ENCODE measurements at regions not wholly inside any gene's neighbourhood (a gene's known extent, or its start where the extent isn't known, plus 50 kb on each side); places are given as distances from the start of the nearest gene placed in this dataset.

DNA sequence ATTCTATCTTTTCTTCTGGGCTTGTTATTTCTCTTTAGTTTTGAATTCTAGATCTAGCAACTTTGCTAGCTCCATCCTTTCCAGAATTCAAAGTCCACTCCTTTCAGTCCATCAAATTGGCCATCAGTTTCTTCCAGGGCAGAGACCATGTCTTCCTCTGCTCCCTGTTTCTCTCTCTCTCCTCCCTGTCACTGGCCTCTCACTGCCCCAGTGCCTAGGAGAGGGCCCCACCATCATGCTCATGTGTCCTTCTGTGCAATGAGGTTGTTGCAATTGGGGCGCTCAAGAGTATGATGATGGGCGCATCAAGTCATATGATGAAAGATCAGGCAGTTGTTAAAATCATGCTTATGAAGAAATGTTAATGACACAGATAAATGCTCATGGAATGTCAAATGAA lies 159.2 kb upstream of the HS6ST1 start:
- no peak overlapping the region for H3K27ac ChIP-seq (ENCODE audit: low read depth, low read length)
- no peaks in the 10 kb centered on the region for H3K36me3 ChIP-seq (ENCODE audit: low read length)
- no peaks in the 10 kb centered on the region for H4K20me1 ChIP-seq (ENCODE audit: low read depth, low read length)
- no peak overlapping the region for H3K9ac ChIP-seq (ENCODE audit: low read length)
- H3K27me3 ChIP-seq (ENCODE audit: low read length), result no peaks in the 10 kb centered on the region
- no peak overlapping the region for H3K4me2 ChIP-seq (ENCODE audit: low read depth, low read length, poor library complexity, severe bottlenecking)
- H3K79me2 ChIP-seq (ENCODE audit: insufficient read depth, low read length), result no peaks in the 10 kb centered on the region
- H3K4me3 ChIP-seq (ENCODE audit: insufficient read depth, low read length, poor library complexity, severe bottlenecking), result no peak overlapping the region
- H3K9me3 ChIP-seq (ENCODE audit: insufficient read depth, low read length), result no peaks in the 10 kb centered on the region
- no peak for TF ChIP-seq EZH2phosphoT487 (conservative IDR thresholded peaks at IDR 0.05; ENCODE audit: low read length)
- TF ChIP-seq, protein P1, sequence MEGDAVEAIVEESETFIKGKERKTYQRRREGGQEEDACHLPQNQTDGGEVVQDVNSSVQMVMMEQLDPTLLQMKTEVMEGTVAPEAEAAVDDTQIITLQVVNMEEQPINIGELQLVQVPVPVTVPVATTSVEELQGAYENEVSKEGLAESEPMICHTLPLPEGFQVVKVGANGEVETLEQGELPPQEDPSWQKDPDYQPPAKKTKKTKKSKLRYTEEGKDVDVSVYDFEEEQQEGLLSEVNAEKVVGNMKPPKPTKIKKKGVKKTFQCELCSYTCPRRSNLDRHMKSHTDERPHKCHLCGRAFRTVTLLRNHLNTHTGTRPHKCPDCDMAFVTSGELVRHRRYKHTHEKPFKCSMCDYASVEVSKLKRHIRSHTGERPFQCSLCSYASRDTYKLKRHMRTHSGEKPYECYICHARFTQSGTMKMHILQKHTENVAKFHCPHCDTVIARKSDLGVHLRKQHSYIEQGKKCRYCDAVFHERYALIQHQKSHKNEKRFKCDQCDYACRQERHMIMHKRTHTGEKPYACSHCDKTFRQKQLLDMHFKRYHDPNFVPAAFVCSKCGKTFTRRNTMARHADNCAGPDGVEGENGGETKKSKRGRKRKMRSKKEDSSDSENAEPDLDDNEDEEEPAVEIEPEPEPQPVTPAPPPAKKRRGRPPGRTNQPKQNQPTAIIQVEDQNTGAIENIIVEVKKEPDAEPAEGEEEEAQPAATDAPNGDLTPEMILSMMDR (IDR thresholded peaks at IDR 0.05; ENCODE audit: insufficient read depth, low read length, poor library complexity, severe bottlenecking), result no peak
- no peak overlapping the region for H2AFZ ChIP-seq (ENCODE audit: low read depth, low read length, severe bottlenecking)
- no peaks in the 10 kb centered on the region for H3F3A ChIP-seq (ENCODE audit: insufficient read depth)
- no peaks in the 10 kb centered on the region for H3K9me2 ChIP-seq (replicated peaks; ENCODE audit: insufficient read depth, low read length)

DNA sequence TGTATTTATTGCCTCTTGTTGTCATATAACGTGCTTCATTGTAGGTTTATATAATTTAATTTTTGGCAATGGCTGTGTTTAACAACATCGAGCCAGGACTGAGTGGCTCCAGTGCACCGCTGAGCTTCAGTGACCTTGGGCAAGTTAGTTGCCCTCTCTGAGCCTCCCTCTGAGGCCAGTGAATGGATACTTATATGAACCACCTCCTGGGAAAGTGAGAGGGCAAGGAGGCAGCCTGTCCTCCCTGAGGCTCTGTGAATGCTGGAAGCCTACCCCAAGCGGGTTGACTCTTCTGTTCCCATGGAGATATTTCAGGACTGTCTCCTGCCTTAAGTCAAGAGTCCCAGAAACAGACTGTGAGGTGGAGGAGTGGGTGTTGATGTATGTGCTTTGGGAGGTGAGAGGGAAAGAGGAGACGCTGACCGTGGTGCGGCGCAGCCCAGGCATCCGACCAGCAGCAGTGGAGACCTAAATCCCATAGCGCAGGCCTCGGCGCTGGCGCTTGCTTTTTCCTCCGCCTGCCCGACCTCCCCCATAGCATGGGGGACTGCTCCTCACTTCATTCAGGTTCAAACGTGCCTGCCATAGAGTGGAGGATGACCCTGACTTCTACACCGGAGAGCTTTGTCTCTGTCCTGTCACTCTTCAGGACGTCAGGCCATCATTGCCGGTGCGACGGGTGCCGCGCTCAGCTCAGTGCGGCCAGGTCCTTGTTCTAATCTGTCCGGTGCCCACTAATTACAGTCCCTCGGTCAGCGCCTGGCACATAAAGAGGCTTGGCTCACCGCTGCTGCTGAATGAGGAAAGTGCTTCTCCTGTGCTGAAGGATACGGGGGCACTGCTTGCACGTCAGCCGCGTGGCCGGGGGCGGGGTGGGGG lies 167.3 kb upstream of the HS6ST1 start:
- no peaks in the 10 kb centered on the region for H3K9me2 ChIP-seq (replicated peaks; ENCODE audit: insufficient read depth, low read length)
- no peak overlapping the region for H3K9ac ChIP-seq (ENCODE audit: low read length)
- no peak overlapping the region for H3K4me2 ChIP-seq (ENCODE audit: low read depth, low read length, poor library complexity, severe bottlenecking)
- H3K9me3 ChIP-seq (ENCODE audit: insufficient read depth, low read length), result no peaks in the 10 kb centered on the region
- no peak overlapping the region for H3K27ac ChIP-seq (ENCODE audit: low read depth, low read length)
- no peaks in the 10 kb centered on the region for H3K36me3 ChIP-seq (ENCODE audit: low read length)
- H3K4me3 ChIP-seq (ENCODE audit: insufficient read depth, low read length, poor library complexity, severe bottlenecking), result no peak overlapping the region
- TF ChIP-seq, protein P1 (IDR thresholded peaks at IDR 0.05; ENCODE audit: insufficient read depth, low read length, poor library complexity, severe bottlenecking), result no peak
- no peak for TF ChIP-seq EZH2phosphoT487 (conservative IDR thresholded peaks at IDR 0.05; ENCODE audit: low read length)
- H3F3A ChIP-seq (ENCODE audit: insufficient read depth), result no peaks in the 10 kb centered on the region
- no peak overlapping the region for H2AFZ ChIP-seq (ENCODE audit: low read depth, low read length, severe bottlenecking)
- H3K27me3 ChIP-seq (ENCODE audit: low read length), result no peaks in the 10 kb centered on the region
- H3K79me2 ChIP-seq (ENCODE audit: insufficient read depth, low read length), result no peaks in the 10 kb centered on the region
- H4K20me1 ChIP-seq (ENCODE audit: low read depth, low read length), result no peaks in the 10 kb centered on the region

DNA sequence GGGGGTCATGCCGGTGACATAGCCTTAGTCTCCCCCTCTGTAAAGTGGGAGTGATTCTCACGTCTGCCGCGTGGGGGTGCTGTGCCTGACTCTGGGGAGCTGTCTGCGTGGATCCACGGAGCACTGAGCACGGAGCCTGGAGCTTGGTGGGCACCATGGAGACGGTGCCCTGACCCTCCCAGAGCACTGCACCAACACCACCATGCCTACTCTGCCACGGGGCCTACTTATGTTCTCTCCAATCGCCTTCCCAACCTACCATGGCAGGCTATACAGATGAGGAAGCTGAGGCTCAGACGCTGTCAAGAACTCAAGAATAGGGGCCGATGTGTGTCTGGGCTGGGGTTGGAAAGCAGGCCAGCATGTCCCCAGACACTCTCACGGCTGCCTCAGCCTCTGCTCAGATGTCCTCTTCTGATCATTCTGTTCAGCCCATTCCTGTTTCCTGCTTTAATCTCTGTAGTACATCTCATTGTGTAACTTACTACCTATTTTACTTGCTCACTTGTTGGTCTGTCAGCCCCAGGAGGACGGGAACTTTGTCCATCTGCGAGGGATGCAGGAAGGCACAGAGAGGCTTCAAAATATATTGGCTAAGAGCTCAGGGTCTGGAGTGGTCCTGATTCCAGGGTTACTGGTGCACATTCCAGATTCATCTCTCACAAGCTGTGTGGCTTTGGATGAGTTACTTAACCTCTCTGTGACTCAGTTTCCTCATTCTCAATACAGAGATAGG lies 168.1 kb upstream of the HS6ST1 start:
- H3K4me2 ChIP-seq (ENCODE audit: low read depth, low read length, poor library complexity, severe bottlenecking), result no peak overlapping the region

More for the DNA sequence above, 168.1 kb upstream of the HS6ST1 start:
- Histone ChIP-seq H3K36me3 (ENCODE audit: low read length) (no peaks in the 10 kb centered on the region), H3K27ac (ENCODE audit: low read depth, low read length) (no peak overlapping the region), H3K79me2 (ENCODE audit: insufficient read depth, low read length) (no peaks in the 10 kb centered on the region), H3K27me3 (ENCODE audit: low read length) (no peaks in the 10 kb centered on the region), H3F3A (ENCODE audit: insufficient read depth) (no peaks in the 10 kb centered on the region), H3K4me3 (ENCODE audit: insufficient read depth, low read length, poor library complexity, severe bottlenecking) (no peak overlapping the region), H3K9me2 (replicated peaks; ENCODE audit: insufficient read depth, low read length) (no peaks in the 10 kb centered on the region), H3K9me3 (ENCODE audit: insufficient read depth, low read length) (no peaks in the 10 kb centered on the region), H2AFZ (ENCODE audit: low read depth, low read length, severe bottlenecking) (no peak overlapping the region), H3K9ac (ENCODE audit: low read length) (no peak overlapping the region), H4K20me1 (ENCODE audit: low read depth, low read length) (no peaks in the 10 kb centered on the region)
- TF ChIP-seq EZH2phosphoT487 (conservative IDR thresholded peaks at IDR 0.05; ENCODE audit: low read length), result no peak
- TF ChIP-seq, protein P1 (IDR thresholded peaks at IDR 0.05; ENCODE audit: insufficient read depth, low read length, poor library complexity, severe bottlenecking), result no peak
